CD4-positive, alpha-beta T cell treated with Interleukin-6 for 4 hours (primary cell): ENCODE measurements at regions not wholly inside any gene's neighbourhood (a gene's known extent, or its start where the extent isn't known, plus 50 kb on each side); places are given as distances from the start of the nearest gene placed in this dataset.
"Not testable (repeated sequence)": the region's sequence is repeated elsewhere in the genome, so short reads cannot be mapped to it uniquely, and the experiment has no call there.

Experiments
- DNase-seq: peaks from one replicate; pipeline ENCODE4 v3.0.0-alpha.2; 2020; ENCODE audit warnings: mixed read lengths

GRCh38 chr7:17095931-17096330 lies 202.5 kb upstream of the AHR start:
- no peak for DNase-seq

- DNase-seq, result no peak
Measured at GRCh38 chr7:17097668-17098297, 200.7 kb upstream of the AHR start.

- no peak for DNase-seq
Measured at GRCh38 chr7:17098515-17098914, 199.9 kb upstream of the AHR start.

GRCh38 chr7:17099083-17099973 lies 199.1 kb upstream of the AHR start:
- no peak for DNase-seq

DNA sequence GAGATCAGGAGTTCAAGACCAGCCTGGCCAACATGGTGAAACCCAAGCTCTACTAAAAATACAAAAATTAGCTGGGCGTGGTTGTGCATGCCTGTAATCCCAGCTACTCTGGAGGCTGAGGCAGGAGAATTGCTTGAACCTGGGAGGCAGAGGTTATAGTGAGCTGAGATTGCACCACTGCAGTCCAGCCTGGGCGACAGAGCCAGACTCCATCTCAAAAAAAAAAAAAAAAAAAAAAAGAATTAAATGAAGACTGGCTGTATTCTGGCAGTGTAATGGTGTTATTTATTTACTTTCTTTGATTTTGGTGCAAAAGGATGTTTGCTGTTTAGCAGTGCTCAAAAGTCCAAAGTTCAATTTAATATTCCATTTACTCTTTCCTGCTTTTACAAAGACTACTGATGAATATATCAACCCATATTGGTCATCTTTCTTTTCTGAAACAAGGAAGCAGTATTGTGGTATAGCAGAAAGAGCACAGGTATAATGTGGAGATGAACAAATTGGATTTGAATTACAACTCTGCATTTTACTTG lies 198.4 kb upstream of the AHR start:
- DNase-seq, result not testable (repeated sequence)

GRCh38 chr7:17101207-17101696 lies 197.2 kb upstream of the AHR start:
- DNase-seq, result no peak

DNA sequence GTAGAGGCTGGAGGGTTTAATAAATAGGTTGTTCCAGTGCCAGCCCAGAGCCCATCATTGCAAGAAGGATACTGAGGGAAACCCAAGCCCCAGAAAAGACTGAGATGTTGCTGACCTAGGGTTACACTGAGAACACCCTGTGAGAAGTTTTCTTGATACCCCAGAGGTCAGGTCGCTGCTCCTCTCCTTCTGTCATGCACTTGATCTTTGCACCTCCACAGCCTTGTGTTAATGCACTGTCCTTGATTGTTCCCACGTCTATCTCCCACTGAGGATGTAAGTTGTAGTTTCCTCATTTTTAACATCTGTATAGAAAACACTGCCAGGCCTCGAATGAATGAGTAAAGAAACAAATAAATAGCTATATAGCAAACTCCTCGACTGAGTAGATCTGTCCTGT lies 195.3 kb upstream of the AHR start:
- no peak for DNase-seq

DNA sequence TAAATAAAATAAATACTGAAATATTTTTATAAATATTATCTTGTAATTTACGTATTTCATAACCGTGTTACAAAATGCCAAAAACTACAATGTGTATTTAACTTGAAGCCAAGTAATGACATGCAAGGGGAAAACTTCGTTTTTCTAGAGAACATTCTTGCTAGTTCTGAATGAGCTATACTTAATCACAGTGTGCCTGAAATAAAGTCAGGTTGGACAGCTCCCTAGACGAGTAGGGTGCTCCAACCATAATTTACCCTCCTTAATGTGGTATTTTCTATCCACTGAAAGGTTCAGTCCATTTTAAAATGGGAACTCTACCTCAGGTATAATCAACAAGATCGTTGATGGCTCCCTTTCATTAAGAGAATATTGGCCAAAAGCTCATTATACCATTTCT lies 194.5 kb upstream of the AHR start:
- DNase-seq, result no peak

DNA sequence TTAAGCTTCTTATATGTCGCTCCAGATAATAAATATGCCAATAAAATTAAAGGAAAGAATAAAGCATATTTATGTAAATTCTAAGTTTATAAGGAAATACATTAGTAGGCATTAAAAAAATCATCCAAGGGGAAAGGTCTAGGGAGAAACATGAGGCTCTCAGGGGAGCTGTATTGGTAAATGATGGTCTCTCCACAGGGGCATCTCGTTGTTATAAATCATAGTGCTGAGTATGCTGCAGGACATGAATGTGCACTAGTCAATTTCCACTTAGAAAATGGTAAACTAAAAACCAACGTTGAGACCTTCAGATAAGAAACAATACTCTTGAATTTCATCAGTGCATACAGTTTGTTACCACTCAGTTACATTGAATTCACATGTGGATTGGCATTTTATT lies 194.0 kb upstream of the AHR start:
- DNase-seq, result no peak

DNA sequence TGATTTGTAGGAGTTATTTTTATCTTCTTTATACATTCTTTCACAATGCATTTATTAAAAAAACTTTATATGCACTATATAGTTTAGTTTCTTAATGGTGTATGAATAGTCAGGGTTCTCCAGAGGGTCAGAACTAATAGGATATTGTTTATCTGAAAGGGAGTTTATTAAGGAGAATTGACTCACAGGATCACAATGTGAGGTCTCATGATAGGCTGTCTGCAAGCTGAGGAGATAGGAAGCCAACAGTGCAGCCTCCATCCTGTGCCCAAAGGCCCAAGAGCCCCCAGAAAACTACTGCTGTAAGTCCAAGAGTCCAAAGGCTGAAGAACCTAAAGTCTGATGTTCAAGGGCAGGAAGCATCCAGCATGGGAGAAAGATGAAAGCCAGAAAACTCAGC lies 192.8 kb upstream of the AHR start:
- no peak for DNase-seq

- no peak for DNase-seq
Measured at GRCh38 chr7:17108049-17108584, 190.3 kb upstream of the AHR start.

DNA sequence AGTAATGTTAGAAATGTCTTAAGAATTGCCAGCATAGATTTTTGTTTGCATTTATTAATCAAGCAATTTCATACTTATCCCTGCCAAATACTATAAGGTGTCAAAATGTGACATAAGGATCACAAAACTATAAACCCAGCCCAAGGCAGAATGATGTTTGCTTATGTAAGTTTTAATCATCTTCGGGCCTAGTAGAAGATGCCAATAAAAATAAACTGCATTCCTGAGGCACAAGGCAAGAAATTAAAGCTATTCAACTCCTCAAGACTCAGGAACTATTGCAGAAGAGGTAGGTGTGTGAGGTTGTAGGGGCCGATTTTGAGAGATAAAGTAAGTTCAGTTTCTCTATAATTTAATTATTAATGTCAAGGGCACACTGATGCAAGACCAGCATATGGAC lies 189.4 kb upstream of the AHR start:
- no peak for DNase-seq

DNA sequence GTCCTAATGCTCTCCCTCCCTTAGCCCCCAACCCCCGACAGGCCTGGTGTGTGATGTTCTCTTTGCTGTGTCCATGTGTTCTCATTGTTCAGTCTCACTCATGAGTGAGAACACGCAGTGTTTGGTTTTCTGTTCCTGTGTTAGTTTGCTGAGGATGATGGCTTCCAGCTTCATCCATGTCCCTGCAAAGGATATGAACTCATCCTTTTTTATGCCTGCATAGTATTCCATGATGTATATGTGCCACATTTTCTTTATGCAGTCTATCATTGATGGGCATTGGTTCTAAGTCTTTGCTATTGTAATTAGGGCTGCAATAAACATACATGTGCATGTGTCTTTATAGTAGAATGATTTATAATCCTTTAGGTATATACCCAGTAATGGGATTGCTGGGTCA lies 184.7 kb upstream of the AHR start:
- not testable (repeated sequence) for DNase-seq

DNA sequence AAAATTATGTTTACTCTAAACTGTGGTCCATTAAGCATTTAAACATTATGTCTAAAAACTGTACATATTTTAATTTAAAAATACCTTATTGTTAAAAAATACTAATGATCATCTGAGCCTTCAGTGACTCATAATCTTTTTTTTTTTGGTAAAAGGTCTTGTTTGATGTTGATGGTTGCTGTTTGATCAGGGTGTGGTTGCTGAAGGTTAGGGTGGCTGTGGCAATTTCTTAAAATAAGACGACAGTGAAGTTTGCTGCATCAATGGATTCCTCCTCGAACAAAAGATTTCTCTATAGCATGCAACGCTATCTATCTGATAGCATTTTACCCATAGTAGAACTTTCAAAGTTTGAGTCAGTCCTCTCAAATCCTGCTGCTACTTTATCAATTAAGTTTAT lies 180.0 kb upstream of the AHR start:
- peak; percentile 25 for DNase-seq

DNA sequence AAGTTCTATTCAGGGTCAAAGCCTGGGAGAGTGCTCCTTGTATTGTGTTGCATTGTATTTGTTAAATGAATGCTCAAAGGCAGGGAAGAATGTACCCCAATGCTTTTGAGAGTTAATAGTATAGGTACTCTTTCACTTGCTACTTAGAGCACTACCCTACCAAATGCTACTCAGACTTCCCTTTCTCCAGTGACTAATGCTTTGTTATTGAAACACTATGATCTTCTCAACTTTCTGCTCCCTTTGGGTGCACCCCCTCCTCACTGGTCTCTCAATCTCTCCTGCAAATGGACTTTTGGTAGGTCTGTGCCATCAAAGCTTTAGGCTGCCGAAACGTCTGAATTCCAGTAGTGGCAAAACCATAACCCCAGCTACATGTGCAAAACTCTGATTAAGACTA lies 177.7 kb upstream of the AHR start:
- DNase-seq, result no peak

DNA sequence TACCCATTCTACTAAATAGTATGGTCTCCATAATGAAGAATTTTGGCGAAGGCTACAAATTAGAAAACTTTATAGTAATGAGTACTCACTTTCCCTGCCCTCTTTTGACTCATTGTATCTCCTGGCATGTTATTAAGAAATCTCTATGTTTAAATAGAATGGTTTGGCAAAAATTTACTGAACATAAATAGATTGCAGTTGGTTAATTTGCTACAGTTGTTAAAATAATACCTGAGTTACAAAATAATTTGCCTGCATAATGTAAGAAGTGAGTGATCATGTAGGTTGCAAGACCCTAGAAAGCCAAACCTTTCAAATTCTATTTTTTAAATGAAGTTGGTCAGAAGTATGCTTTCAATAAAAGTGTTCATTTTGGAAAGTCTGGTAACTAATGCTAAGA lies 176.8 kb upstream of the AHR start:
- no peak for DNase-seq

DNA sequence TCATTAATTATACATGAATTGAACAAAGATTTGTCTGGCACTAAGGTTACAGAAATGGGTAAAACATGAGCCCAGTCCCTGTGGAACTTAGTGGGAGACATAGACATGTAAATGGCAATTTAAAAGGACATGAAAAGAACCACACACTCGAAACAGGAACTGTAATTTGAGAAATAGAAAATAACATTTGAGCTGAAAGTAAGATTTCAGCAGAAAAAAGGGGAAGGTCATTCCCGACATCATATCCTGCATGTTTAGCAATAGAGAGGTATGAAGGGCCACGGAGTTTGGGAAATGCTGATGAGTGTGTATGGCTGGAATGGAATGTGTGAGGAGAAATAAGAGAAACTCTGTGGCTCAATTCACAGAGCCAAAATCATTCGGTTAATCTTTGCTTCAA lies 175.4 kb upstream of the AHR start:
- no peak for DNase-seq

- no peak for DNase-seq
Measured at GRCh38 chr7:17126413-17127268, 171.8 kb upstream of the AHR start.

- DNase-seq, result no peak
Measured at GRCh38 chr7:17129218-17129617, 169.2 kb upstream of the AHR start.

- DNase-seq, result no peak
Measured at GRCh38 chr7:17130281-17131059, 168.0 kb upstream of the AHR start.

- DNase-seq, result no peak
Measured at GRCh38 chr7:17131060-17131345, 167.4 kb upstream of the AHR start.

- DNase-seq, result no peak
Measured at GRCh38 chr7:17131983-17132655, 166.3 kb upstream of the AHR start.
